CD4-positive, alpha-beta T cell (primary cell): ENCODE measurements at regions not wholly inside any gene's neighbourhood (a gene's known extent, or its start where the extent isn't known, plus 50 kb on each side); places are given as distances from the start of the nearest gene placed in this dataset.
A peak's percentile ranks its signal among the peaks of the same experiment; 100 is the strongest.

ENCODE experiments used
- ATAC-seq: fragments of 200-7000 bp; cut with Tn5 transposase; one replicate; pipeline ENCODE4 v1.10.0; 2022; ENCODE audit warnings: mild to moderate bottlenecking; ENCODE audit not compliant: poor library complexity
- CTCF ChIA-PET: fragments of 350-600 bp; sonication (Branson Sonifier 250); formaldehyde crosslinking; loops from one replicate; lab custom pipeline; 2021; ENCODE audit warnings: antibody characterized with exemption, inconsistent platforms; lab: Charles Lee
- POLR2A ChIA-PET: fragments of 350-600 bp; sonication (Branson Sonifier 250); formaldehyde crosslinking; loops from one replicate; lab custom pipeline; 2021; ENCODE audit warnings: antibody characterized with exemption, inconsistent platforms; lab: Charles Lee
- DNase-seq, 14 experiments: peaks; one replicate each; pipeline ENCODE4 v3.0.0-alpha.2; 2013 to 2020; ENCODE audit warnings: mixed read lengths in 2 of 14
- H3K27ac ChIP-seq, 2 donors: one replicate each; pipeline versions ENCODE4 v1.5.1 to v1.7.0; 2013; ENCODE audit warnings: low read length in 2 of 2, low read depth in 1 of 2, mild to moderate bottlenecking in 1 of 2
- H3K27me3 ChIP-seq, 2 experiments: 1 replicate in 1 of 2; 2 replicates in 1 of 2; pipeline versions ENCODE4 v1.6.1 to v1.7.0; 2013; ENCODE audit warnings: low read length in 2 of 2, control low read depth in 1 of 2, mild to moderate bottlenecking in 1 of 2, moderate library complexity in 1 of 2; ENCODE audit not compliant: insufficient read depth in 2 of 2, control insufficient read depth in 1 of 2
- H3K36me3 ChIP-seq: one replicate; pipeline ENCODE4 v1.6.1; 2013; ENCODE audit warnings: low read length, control low read depth; ENCODE audit not compliant: insufficient read depth
- H3K4me1 ChIP-seq: one replicate; pipeline ENCODE4 v1.6.1; 2013; ENCODE audit warnings: low read length, control low read depth; ENCODE audit not compliant: insufficient read depth
- H3K4me3 ChIP-seq: one replicate; pipeline ENCODE4 v1.5.1; 2013; ENCODE audit warnings: mild to moderate bottlenecking, low read length, moderate library complexity
- H3K9me3 ChIP-seq, 2 experiments: 1 replicate in 1 of 2; 2 replicates in 1 of 2; pipeline versions ENCODE4 v1.6.1 to v1.7.0; 2013; ENCODE audit warnings: low read length in 2 of 2, mild to moderate bottlenecking in 2 of 2, control low read depth in 1 of 2, moderate library complexity in 1 of 2; ENCODE audit not compliant: control insufficient read depth in 1 of 2, insufficient read depth in 1 of 2
- H3K27ac Mint-ChIP-seq: one replicate; pipeline ENCODE4 v1.8.0; 2020; ENCODE audit warnings: mixed read lengths
- H3K27me3 Mint-ChIP-seq: one replicate; pipeline ENCODE4 v1.8.0; 2021; ENCODE audit warnings: mixed read lengths
- H3K36me3 Mint-ChIP-seq: one replicate; pipeline ENCODE4 v1.8.0; 2021; ENCODE audit warnings: low read depth, mixed read lengths
- H3K4me1 Mint-ChIP-seq: one replicate; pipeline ENCODE4 v1.8.0; 2021; ENCODE audit warnings: low read depth, mixed read lengths
- H3K4me3 Mint-ChIP-seq: one replicate; pipeline ENCODE4 v1.8.0; 2020; ENCODE audit warnings: mild to moderate bottlenecking, mixed read lengths
- H3K9me3 Mint-ChIP-seq: one replicate; pipeline ENCODE4 v1.8.0; 2020; ENCODE audit warnings: mixed read lengths
- intact Hi-C, 2 experiments: fragments of 100-400 bp; cut with DNase I in 1 of 2; cut with micrococcal nuclease in 1 of 2; formaldehyde crosslinking; loops; one replicate each; pipeline versions ENCODE4 v1.15.1 to v1.9.0; 2023 to 2025; cut with DNase I, micrococcal nuclease
- TF ChIP-seq, protein P1 (sequence below): fragments of 200-600 bp; IDR thresholded peaks from one replicate; pipeline ENCODE4 v1.8.0; 2022; ENCODE audit warnings: antibody characterized with exemption, mild to moderate bottlenecking

DNA sequence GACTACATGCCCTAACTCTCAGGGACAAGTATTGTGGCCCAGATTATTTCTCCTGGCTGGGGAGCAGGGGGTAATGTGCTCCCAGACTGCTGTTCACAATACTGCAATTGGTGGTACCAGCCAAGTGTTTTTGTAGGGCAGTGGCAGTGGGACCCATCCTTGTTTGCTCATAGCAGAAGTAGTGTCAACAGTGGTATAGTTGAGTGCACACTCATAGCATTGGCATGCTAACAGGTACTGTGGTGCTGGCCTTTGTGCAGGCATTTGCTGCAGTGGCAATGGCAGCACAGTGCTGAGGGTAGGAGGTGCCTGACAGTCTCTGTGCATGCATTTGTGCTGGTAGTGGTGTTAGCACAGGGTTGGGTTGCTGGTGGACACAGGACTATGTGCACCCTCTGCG is 995.0 kb downstream of the SH3BGRL start:
- intact Hi-C loops: no loop called here
- TF ChIP-seq, protein P1, sequence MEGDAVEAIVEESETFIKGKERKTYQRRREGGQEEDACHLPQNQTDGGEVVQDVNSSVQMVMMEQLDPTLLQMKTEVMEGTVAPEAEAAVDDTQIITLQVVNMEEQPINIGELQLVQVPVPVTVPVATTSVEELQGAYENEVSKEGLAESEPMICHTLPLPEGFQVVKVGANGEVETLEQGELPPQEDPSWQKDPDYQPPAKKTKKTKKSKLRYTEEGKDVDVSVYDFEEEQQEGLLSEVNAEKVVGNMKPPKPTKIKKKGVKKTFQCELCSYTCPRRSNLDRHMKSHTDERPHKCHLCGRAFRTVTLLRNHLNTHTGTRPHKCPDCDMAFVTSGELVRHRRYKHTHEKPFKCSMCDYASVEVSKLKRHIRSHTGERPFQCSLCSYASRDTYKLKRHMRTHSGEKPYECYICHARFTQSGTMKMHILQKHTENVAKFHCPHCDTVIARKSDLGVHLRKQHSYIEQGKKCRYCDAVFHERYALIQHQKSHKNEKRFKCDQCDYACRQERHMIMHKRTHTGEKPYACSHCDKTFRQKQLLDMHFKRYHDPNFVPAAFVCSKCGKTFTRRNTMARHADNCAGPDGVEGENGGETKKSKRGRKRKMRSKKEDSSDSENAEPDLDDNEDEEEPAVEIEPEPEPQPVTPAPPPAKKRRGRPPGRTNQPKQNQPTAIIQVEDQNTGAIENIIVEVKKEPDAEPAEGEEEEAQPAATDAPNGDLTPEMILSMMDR: no peak
- Histone ChIP-seq H3K27me3 (no peaks in the 10 kb centered on the region), H3K4me1 (no peaks in the 10 kb centered on the region), H3K27ac (no peak overlapping the region), H3K36me3 (no peaks in the 10 kb centered on the region), H3K4me3 (no peak overlapping the region), H3K9me3 (no peaks in the 10 kb centered on the region)
- ChIA-PET CTCF (no interaction called here), POLR2A (no interaction called here)
- no peaks in the 10 kb centered on the region for H3K9me3 Mint-ChIP-seq
- H3K36me3 Mint-ChIP-seq: no peaks in the 10 kb centered on the region
- no peak overlapping the region for H3K4me3 Mint-ChIP-seq
- no peaks in the 10 kb centered on the region for H3K4me1 Mint-ChIP-seq
- no peak overlapping the region for H3K27ac Mint-ChIP-seq
- DNase-seq: no peak
- no peak for ATAC-seq
- H3K27me3 Mint-ChIP-seq: no peaks in the 10 kb centered on the region

GRCh38 chrX:82208975-82209374 is 1007.1 kb downstream of the SH3BGRL start:
- no peak for ATAC-seq
- Mint-ChIP-seq H3K27me3 (no peaks in the 10 kb centered on the region), H3K9me3 (no peaks in the 10 kb centered on the region), H3K36me3 (no peaks in the 10 kb centered on the region), H3K4me3 (no peak overlapping the region), H3K27ac (no peak overlapping the region), H3K4me1 (no peaks in the 10 kb centered on the region)
- CTCF ChIA-PET: no interaction called here
- Histone ChIP-seq H3K9me3 (no peaks in the 10 kb centered on the region), H3K27ac (no peak overlapping the region), H3K27me3 (no peaks in the 10 kb centered on the region), H3K36me3 (no peaks in the 10 kb centered on the region), H3K4me1 (no peaks in the 10 kb centered on the region), H3K4me3 (no peak overlapping the region)
- no peak for DNase-seq
- TF ChIP-seq, protein P1: no peak
- POLR2A ChIA-PET: no interaction called here
- intact Hi-C loops: no loop called here

- no peak overlapping the region for H3K27ac Mint-ChIP-seq
- no peak overlapping the region for H3K4me3 ChIP-seq
- H3K9me3 Mint-ChIP-seq: peaks cover 5% of the 10 kb centered on the region
- no peaks in the 10 kb centered on the region for H3K4me1 Mint-ChIP-seq
- no peaks in the 10 kb centered on the region for H3K27me3 ChIP-seq
- intact Hi-C loops: no loop called here
- no peak overlapping the region for H3K27ac ChIP-seq
- TF ChIP-seq, protein P1: no peak
- POLR2A ChIA-PET: no interaction called here
- DNase-seq (peak in 3 of 14 experiments; percentile 10 to 32 (median 30)), ATAC-seq (no peak)
- H3K4me1 ChIP-seq: no peaks in the 10 kb centered on the region
- no peak overlapping the region for H3K4me3 Mint-ChIP-seq
- no peaks in the 10 kb centered on the region for H3K27me3 Mint-ChIP-seq
- CTCF ChIA-PET: no interaction called here
- H3K9me3 ChIP-seq: no peaks in the 10 kb centered on the region
- no peaks in the 10 kb centered on the region for H3K36me3 Mint-ChIP-seq
- no peaks in the 10 kb centered on the region for H3K36me3 ChIP-seq
Observed at GRCh38 chrX:82218361-82218760, 1016.5 kb downstream of the SH3BGRL start.
